ENCODE measurements at regions not wholly inside any gene's neighbourhood (a gene's known extent, or its start where the extent isn't known, plus 50 kb on each side); places are given as distances from the start of the nearest gene placed in this dataset.

- in situ Hi-C loops (cut with MboI; ENCODE audit: low sequenced_read_pairs), result no loop called here
Measured at GRCh38 chr15:93195109-93195508, 106.1 kb upstream of the RGMA start.

DNA sequence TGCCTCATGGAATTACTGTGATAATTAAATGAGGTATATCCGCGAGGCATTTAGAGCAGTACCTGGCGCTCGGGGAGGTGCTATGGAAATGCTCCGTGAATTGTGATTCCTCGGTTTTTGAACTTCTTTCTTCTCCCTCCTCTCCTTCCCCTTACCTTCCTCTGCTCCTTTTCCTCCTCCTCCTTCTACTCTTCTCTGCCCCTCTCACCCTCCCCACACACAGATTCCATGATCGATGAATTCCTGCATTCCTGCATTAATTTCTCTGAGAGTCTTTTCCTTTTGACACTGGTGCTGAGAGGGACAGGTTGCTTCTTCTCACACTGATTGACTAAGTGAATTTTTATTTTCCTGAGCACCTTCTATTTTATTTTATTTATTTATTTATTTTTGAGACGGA is 101.2 kb upstream of the RGMA start:
- in situ Hi-C loops (cut with MboI; ENCODE audit: low sequenced_read_pairs), result no loop called here

DNA sequence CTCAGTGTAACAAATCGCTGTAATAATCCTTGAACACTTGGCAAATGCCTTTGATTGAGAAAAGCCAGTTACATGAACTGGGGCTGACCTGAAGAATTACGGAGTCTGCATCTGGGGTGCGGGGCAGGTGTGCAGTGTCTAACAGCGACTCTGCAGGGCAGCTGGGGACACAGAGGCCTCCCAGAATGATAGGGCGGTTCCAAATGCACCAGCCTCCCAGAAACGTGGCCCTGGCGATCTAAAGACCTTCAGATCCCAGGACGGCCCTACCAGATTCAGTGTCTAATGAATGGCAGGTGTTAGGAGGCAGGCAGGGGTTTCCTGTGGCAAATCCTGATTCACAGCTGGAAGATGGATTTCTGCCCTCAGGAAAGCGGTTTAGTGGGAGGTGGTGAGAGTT is 100.5 kb upstream of the RGMA start:
- in situ Hi-C loops (cut with MboI; ENCODE audit: low sequenced_read_pairs), result no loop called here

- in situ Hi-C loops (cut with MboI; ENCODE audit: low sequenced_read_pairs), result no loop called here
Measured at GRCh38 chr15:93188236-93188635, 99.2 kb upstream of the RGMA start.

DNA sequence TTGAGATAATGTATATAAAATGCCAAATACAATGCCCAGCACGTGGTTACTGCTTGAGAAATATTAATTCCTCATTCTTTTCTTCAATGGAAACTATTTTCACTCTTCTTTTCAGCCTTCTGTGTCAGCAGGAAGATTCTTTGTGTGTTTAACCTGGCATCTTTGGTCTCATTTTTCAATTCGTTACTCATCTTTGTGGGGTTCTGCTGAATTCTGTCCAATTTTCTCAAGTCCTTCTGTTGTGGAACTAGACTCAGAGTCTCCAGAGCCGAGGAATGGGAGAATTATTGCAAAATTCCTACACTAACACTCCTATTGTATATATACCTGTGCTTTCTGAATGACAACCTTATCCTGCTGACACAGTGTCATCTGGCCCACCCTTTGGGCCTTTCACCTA is 96.8 kb upstream of the RGMA start:
- in situ Hi-C loops (cut with MboI; ENCODE audit: low sequenced_read_pairs), result no loop called here

- in situ Hi-C loops (cut with MboI; ENCODE audit: low sequenced_read_pairs), result no loop called here
Measured at GRCh38 chr15:93182703-93183205, 93.7 kb upstream of the RGMA start.

- in situ Hi-C loops (cut with MboI; ENCODE audit: low sequenced_read_pairs), result no loop called here
Measured at GRCh38 chr15:93180656-93181055, 91.6 kb upstream of the RGMA start.

- in situ Hi-C loops (cut with MboI; ENCODE audit: low sequenced_read_pairs), result no loop called here
Measured at GRCh38 chr15:93180128-93180527, 91.1 kb upstream of the RGMA start.

- in situ Hi-C loops (cut with MboI; ENCODE audit: low sequenced_read_pairs), result no loop called here
Measured at GRCh38 chr15:93179700-93180102, 90.7 kb upstream of the RGMA start.

DNA sequence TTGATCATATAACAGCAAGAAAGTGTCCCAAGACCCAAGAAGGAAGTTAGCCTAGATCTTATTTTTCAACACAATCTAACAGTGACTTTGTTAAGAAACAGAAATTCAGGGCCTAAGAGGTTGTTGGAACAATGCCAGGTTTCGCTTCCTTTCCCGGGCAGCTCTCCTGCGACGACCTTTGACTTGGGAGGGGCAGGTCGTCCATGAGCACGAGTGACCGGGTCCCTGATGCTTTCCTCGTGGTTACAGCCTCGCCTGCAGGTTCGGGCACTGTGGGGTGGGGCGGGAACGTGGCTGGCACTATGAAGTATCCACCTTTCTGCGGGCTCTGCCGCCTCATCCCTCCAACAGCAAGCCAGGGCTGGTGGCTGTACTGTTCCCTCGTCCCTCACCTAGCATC is 90.1 kb upstream of the RGMA start:
- in situ Hi-C loops (cut with MboI; ENCODE audit: low sequenced_read_pairs), result no loop called here

DNA sequence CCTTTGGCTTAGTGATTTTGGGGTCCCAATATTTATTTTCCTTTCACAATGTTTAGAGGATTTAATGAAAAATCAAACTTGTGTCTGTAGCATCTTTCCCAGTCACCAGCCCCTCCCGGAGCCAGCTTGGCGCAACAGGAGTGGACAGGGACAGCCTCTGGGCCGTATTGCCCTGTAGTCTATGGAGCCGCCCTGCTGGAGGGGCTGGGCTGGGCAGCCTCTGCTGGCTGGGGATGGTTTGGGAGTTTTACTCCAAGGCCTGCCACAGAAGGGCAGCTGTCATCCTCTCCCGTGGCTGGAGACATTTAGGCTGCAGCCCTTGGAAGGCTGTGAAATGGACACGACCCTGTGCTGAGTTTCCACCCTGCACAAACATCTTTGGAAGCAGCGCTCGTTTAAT is 89.4 kb upstream of the RGMA start:
- in situ Hi-C loops (cut with MboI; ENCODE audit: low sequenced_read_pairs), result no loop called here

GRCh38 chr15:93176065-93176464 is 87.1 kb upstream of the RGMA start:
- in situ Hi-C loops (cut with MboI; ENCODE audit: low sequenced_read_pairs), result no loop called here

- in situ Hi-C loops (cut with MboI; ENCODE audit: low sequenced_read_pairs), result no loop called here
Measured at GRCh38 chr15:93174836-93175235, 85.8 kb upstream of the RGMA start.

DNA sequence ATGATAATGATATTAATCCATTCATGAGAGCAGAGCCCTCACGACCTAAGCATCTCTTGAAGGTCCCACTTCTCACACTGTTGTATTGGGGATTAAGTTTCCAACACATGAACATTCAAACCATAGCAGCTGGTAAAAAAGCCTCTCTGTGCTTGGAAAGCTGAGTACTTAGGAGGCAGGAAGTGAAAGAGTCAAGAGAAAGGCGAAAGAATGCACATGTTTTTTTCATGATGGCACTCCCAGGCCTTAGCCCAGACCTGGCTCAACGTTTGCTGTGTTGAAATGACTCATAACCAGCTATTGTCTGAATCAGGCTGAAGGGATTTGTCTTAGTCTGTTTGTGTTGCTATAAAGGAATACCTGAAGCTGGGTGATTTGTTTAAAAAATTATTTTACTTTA is 84.4 kb upstream of the RGMA start:
- in situ Hi-C loops (cut with MboI; ENCODE audit: low sequenced_read_pairs), result no loop called here

GRCh38 chr15:93171476-93171875 is 82.5 kb upstream of the RGMA start:
- in situ Hi-C loops (cut with MboI; ENCODE audit: low sequenced_read_pairs), result no loop called here

- in situ Hi-C loops (cut with MboI; ENCODE audit: low sequenced_read_pairs), result no loop called here
Measured at GRCh38 chr15:93170329-93170728, 81.3 kb upstream of the RGMA start.

DNA sequence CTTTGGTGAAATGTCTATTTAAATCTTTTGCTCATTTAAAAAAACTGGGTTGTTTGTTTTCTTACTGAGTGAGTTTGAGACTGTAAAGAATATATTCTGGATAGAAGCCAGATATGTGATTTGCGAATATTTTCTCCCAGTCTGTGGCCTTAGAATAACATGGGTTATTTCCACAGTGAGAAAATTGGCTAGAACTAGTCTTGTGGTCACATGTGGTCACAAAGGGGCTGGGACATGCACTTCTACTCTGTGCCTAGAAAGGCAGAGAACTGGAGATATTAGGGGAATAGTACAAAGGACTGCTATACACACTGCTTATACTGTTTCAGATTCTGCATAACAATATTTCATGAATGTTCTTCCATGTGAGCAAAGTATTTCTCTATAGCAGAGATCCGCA is 79.9 kb upstream of the RGMA start:
- in situ Hi-C loops (cut with MboI; ENCODE audit: low sequenced_read_pairs), result no loop called here

DNA sequence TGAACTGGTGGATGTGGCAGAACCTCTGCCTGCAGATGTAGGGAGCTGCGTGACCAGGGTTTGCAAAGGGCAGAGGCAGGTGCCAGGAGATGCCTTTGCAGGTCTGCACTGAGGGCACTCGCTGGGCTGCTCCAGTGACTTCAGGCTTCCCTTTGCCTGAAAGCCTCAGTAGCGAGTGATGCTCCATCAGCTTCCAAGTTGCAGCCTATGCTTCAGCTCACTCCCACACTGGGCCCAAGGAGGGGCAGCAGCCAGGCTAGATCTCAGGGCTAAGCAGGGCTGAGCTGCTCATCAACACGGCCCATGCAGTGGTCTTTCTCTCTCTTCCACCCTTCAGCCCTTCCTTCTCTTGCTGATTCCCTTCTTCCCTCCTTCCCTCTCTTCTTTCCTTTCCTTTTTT is 78.3 kb upstream of the RGMA start:
- in situ Hi-C loops (cut with MboI; ENCODE audit: low sequenced_read_pairs), result no loop called here

DNA sequence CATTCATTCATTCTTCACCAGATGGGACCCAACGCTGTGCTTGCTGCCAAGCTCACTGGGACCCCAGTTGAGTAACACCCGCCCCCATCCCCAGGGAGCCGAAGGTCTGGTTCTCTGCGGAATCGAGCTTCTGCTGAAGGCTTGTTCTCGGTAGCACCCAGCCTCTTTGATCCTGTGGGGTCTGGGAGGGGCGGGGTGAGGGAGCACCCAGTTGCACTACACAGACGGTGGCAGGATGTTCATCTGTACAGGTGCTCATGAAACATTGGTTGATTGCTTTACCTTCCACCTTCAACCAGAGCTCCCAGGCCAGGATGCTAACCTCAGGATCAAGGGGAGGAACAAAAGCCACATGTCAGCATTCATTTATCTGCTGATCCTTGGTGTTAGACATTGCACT is 77.7 kb upstream of the RGMA start:
- in situ Hi-C loops (cut with MboI; ENCODE audit: low sequenced_read_pairs), result no loop called here

DNA sequence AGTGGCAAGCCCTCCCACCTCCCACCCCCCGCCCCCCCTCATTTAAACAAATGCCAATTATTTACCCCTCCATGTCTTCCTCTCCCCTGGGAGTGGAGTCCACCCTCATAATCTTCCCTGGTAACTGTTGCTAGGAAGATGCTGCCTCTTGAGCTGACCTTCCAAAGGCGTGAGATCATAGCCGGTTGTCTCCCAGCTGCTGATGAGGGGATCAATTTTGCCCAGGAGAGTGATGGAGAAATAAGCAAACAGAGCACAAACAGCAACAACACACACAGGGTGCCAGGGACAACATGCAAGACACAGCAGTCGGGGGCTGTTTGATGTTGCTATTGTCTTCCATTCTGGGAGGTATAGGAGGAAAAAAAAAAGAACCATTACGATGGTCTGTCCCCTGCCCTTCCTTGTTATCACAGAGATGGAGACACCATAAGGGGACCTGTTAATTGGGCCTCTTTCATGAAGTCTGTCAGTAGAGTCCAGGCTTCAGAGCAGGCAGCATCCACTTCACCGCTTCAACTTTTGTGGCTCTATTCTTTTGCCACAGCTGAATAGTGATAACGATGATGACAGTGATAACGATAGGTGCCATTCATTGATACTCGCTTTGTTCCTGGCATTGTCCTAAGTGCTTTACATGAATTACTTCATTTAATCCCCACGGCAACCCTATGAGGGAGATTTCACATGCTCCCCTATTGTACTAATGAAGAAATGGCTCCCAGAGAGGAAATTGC is 76.9 kb upstream of the RGMA start:
- in situ Hi-C loops (cut with MboI; ENCODE audit: low sequenced_read_pairs), result no loop called here

DNA sequence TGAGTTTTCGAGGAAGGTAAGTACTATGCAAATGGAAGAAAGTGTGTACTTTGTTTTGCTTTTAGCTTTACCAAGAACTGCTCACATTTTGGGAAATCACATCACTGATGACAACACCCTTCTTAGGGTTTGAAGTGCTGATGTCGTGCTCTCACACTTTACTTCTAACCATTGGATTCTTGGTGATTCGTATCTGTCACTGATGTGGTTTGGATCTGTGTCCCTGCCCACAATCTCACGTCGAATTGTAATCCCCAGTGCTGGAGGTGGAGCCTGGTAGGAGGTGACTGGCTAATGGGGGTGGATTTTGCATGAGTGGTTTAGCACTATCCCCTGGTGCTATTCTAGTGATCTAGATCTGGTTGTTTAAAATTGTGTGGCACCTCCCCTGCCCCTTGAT is 75.4 kb upstream of the RGMA start:
- in situ Hi-C loops (cut with MboI; ENCODE audit: low sequenced_read_pairs), result no loop called here

GRCh38 chr15:93162560-93162959 is 73.5 kb upstream of the RGMA start:
- in situ Hi-C loops (cut with MboI; ENCODE audit: low sequenced_read_pairs), result no loop called here

GRCh38 chr15:93159930-93160329 is 70.9 kb upstream of the RGMA start:
- in situ Hi-C loops (cut with MboI; ENCODE audit: low sequenced_read_pairs), result no loop called here
